PC-9 (cell line): ENCODE measurements at regions not wholly inside any gene's neighbourhood (a gene's known extent, or its start where the extent isn't known, plus 50 kb on each side); places are given as distances from the start of the nearest gene placed in this dataset.

ENCODE experiments used
- EZH2 ChIP-seq: fragments of 200-600 bp; sonication (generic); IDR thresholded peaks from 2 replicates; pipeline ENCODE4 v1.8.0; 2017; ENCODE audit warnings: antibody characterized with exemption, low read depth
- TF ChIP-seq, protein P1 (sequence below): fragments of 200-600 bp; sonication (generic); conservative IDR thresholded peaks from 2 replicates; pipeline ENCODE4 v1.6.1; 2017; ENCODE audit warnings: mixed run types, antibody characterized with exemption, mild to moderate bottlenecking, moderate library complexity

DNA sequence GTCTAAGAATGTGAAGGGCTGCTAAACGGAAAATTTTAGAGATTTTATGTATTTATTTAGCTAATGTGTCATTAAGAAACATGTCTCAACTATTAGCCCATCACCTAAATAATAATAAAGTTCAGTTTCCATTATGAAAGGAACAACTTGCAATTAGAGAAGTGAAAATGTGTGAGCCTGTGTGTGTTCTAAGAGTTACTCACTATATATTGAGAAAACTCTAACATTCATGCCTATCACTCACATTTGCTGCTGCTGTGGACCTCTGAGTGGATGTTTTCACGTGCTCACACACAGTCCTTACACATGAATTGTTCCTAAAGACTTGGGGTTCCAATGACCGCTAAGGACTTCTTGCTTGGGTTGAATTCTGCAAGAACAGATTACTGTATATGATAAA lies 364.0 kb downstream of the TMA16 start:
- TF ChIP-seq, protein P1, sequence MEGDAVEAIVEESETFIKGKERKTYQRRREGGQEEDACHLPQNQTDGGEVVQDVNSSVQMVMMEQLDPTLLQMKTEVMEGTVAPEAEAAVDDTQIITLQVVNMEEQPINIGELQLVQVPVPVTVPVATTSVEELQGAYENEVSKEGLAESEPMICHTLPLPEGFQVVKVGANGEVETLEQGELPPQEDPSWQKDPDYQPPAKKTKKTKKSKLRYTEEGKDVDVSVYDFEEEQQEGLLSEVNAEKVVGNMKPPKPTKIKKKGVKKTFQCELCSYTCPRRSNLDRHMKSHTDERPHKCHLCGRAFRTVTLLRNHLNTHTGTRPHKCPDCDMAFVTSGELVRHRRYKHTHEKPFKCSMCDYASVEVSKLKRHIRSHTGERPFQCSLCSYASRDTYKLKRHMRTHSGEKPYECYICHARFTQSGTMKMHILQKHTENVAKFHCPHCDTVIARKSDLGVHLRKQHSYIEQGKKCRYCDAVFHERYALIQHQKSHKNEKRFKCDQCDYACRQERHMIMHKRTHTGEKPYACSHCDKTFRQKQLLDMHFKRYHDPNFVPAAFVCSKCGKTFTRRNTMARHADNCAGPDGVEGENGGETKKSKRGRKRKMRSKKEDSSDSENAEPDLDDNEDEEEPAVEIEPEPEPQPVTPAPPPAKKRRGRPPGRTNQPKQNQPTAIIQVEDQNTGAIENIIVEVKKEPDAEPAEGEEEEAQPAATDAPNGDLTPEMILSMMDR = no peak
- TF ChIP-seq EZH2 = no peak
